B cell (primary cell): ENCODE measurements at regions not wholly inside any gene's neighbourhood (a gene's known extent, or its start where the extent isn't known, plus 50 kb on each side); places are given as distances from the start of the nearest gene placed in this dataset.

Source experiments
- ATAC-seq: fragments of 200-7000 bp; cut with Tn5 transposase; one replicate; pipeline ENCODE4 v1.10.0; 2021; ENCODE audit warnings: low read depth, mild to moderate bottlenecking, moderate number of reproducible peaks, moderate library complexity
- CTCF ChIA-PET: fragments of 350-600 bp; sonication (Branson Sonifier 250); formaldehyde crosslinking; loops from one replicate; lab custom pipeline; 2021; ENCODE audit warnings: antibody characterized with exemption, inconsistent platforms; lab: Charles Lee
- POLR2A ChIA-PET: fragments of 350-600 bp; sonication (Branson Sonifier 250); formaldehyde crosslinking; loops from one replicate; lab custom pipeline; 2021; ENCODE audit warnings: antibody characterized with exemption; lab: Charles Lee
- DNase-seq: peaks from one replicate; pipeline ENCODE4 v3.0.0; 2013
- H2AFZ ChIP-seq: 2 replicates; pipeline ENCODE4 v1.6.1; 2012; ENCODE audit warnings: mild to moderate bottlenecking, low read depth, low read length; ENCODE audit not compliant: insufficient read depth, poor library complexity, severe bottlenecking
- H3K27ac ChIP-seq, 2 donors: 1 replicate in 1 of 2; 2 replicates in 1 of 2; pipeline ENCODE4 v1.5.1; 2012 to 2013; ENCODE audit warnings: low read length in 2 of 2, mild to moderate bottlenecking in 2 of 2, moderate library complexity in 1 of 2
- H3K27me3 ChIP-seq, 4 experiments: fragments of 200-600 bp in 1 of 4; sonication (generic) in 1 of 4; replicated peaks in 1 of 4; 1 replicate in 2 of 4; 2 replicates in 2 of 4; pipeline versions ENCODE4 v1.6.1 to v1.7.0; 2013 to 2016; ENCODE audit warnings: low read length in 3 of 4, mild to moderate bottlenecking in 2 of 4, mixed read lengths in 1 of 4, moderate library complexity in 1 of 4; ENCODE audit not compliant: insufficient read depth in 4 of 4, control insufficient read depth in 3 of 4; ENCODE audit errors: control extremely low read depth in 1 of 4
- H3K36me3 ChIP-seq, 2 experiments: replicated peaks in 1 of 2; 1 replicate in 1 of 2; 2 replicates in 1 of 2; pipeline versions ENCODE4 v1.6.1 to v1.7.1; 2013; ENCODE audit warnings: low read length in 1 of 2; ENCODE audit not compliant: insufficient read depth in 2 of 2, control insufficient read depth in 1 of 2; ENCODE audit errors: control extremely low read depth in 1 of 2, extremely low read depth in 1 of 2
- H3K4me1 ChIP-seq, 2 donors: fragments of 200-600 bp in 1 of 2; sonication (generic) in 1 of 2; 1 replicate in 1 of 2; 2 replicates in 1 of 2; pipeline versions ENCODE4 v1.5.1 to v1.6.1; 2013 to 2017; ENCODE audit warnings: low read length in 2 of 2; ENCODE audit not compliant: control insufficient read depth in 2 of 2, insufficient read depth in 2 of 2
- H3K4me2 ChIP-seq: replicated peaks from 2 replicates; pipeline ENCODE3; 2012; ENCODE audit warnings: mild to moderate bottlenecking, low read depth, low read length; ENCODE audit not compliant: poor library complexity, severe bottlenecking
- H3K4me3 ChIP-seq, 5 experiments: fragments of 200-600 bp in 1 of 5; sonication (generic) in 1 of 5; 1 replicate in 3 of 5; 2 replicates in 2 of 5; pipeline versions ENCODE4 v1.5.1 to v1.7.0; 2011 to 2016; ENCODE audit warnings: low read length in 4 of 5, mild to moderate bottlenecking in 4 of 5, low read depth in 2 of 5, control low read depth in 1 of 5, moderate library complexity in 1 of 5; ENCODE audit not compliant: insufficient read depth in 1 of 5; ENCODE audit errors: control extremely low read depth in 1 of 5, extremely low read depth in 1 of 5
- H3K79me2 ChIP-seq: fragments of 200-600 bp; sonication (generic); one replicate; pipeline ENCODE4 v1.6.0; 2016; ENCODE audit warnings: low read length; ENCODE audit not compliant: control insufficient read depth, insufficient read depth
- H3K9ac ChIP-seq: fragments of 200-600 bp; sonication (generic); 2 replicates; pipeline ENCODE4 v1.6.1; 2017; ENCODE audit warnings: mild to moderate bottlenecking, low read length, moderate library complexity
- H3K9me3 ChIP-seq, 3 donors: one replicate each; pipeline versions ENCODE4 v1.6.1 to v1.7.1; 2013; ENCODE audit warnings: low read length in 2 of 3; ENCODE audit not compliant: control insufficient read depth in 2 of 3, insufficient read depth in 1 of 3; ENCODE audit errors: control extremely low read depth in 1 of 3
- H4K20me1 ChIP-seq: 2 replicates; pipeline ENCODE4 v1.6.0; 2012; ENCODE audit warnings: mild to moderate bottlenecking, low read length; ENCODE audit not compliant: insufficient read depth, control insufficient read depth, poor library complexity, severe bottlenecking
- H3K27ac Mint-ChIP-seq: one replicate; pipeline ENCODE4 v1.8.0; 2021; ENCODE audit warnings: mixed read lengths
- H3K27me3 Mint-ChIP-seq: one replicate; pipeline ENCODE4 v1.8.0; 2021; ENCODE audit warnings: mixed read lengths
- H3K4me1 Mint-ChIP-seq: one replicate; pipeline ENCODE4 v1.8.0; 2021; ENCODE audit warnings: mixed read lengths
- H3K4me3 Mint-ChIP-seq: one replicate; pipeline ENCODE4 v1.8.0; 2021; ENCODE audit warnings: mixed read lengths
- H3K9me3 Mint-ChIP-seq: one replicate; pipeline ENCODE4 v1.8.0; 2022; ENCODE audit warnings: mixed read lengths; ENCODE audit not compliant: insufficient read depth
- EZH2 ChIP-seq: IDR thresholded peaks from 2 replicates; pipeline ENCODE4 v1.6.1; 2012; ENCODE audit warnings: borderline replicate concordance, low read depth, mild to moderate bottlenecking, moderate library complexity, low read length; ENCODE audit not compliant: insufficient read depth, poor library complexity, severe bottlenecking
- WGBS: methylation state at CpG from one replicate; pipeline ENCODE4 v1.1.5; 2013; ENCODE audit warnings: missing lambda C conversion rate; ENCODE audit not compliant: insufficient coverage; 5-methylcytosine and 5-hydroxymethylcytosine counted together
- intact Hi-C: fragments of 100-400 bp; cut with micrococcal nuclease; formaldehyde crosslinking; loops from one replicate; pipeline ENCODE4 v1.10.0; 2022
- TF ChIP-seq, protein P1 (sequence below): fragments of 200-600 bp; IDR thresholded peaks from one replicate; pipeline ENCODE4 v1.8.0; 2022; ENCODE audit warnings: antibody characterized with exemption, mild to moderate bottlenecking

GRCh38 chr6:22970004-22970403, 400.6 kb downstream of the HDGFL1 start:
- H3K27me3 Mint-ChIP-seq: no peaks in the 10 kb centered on the region
- ChIA-PET CTCF (no interaction called here), POLR2A (no interaction called here)
- H3K4me1 Mint-ChIP-seq: no peaks in the 10 kb centered on the region
- ATAC-seq (no peak), DNase-seq (no peak)
- Histone ChIP-seq H3K4me1 (no peaks in the 10 kb centered on the region), H3K79me2 (no peaks in the 10 kb centered on the region), H3K27me3 (no peaks in the 10 kb centered on the region), H3K4me2 (no peak overlapping the region), H3K36me3 (no peaks in the 10 kb centered on the region), H2AFZ (no peak overlapping the region), H3K27ac (no peak overlapping the region), H4K20me1 (no peaks in the 10 kb centered on the region), H3K4me3 (no peak overlapping the region), H3K9me3 (no peaks in the 10 kb centered on the region), H3K9ac (no peak overlapping the region)
- TF ChIP-seq EZH2: no peak
- TF ChIP-seq, protein P1, sequence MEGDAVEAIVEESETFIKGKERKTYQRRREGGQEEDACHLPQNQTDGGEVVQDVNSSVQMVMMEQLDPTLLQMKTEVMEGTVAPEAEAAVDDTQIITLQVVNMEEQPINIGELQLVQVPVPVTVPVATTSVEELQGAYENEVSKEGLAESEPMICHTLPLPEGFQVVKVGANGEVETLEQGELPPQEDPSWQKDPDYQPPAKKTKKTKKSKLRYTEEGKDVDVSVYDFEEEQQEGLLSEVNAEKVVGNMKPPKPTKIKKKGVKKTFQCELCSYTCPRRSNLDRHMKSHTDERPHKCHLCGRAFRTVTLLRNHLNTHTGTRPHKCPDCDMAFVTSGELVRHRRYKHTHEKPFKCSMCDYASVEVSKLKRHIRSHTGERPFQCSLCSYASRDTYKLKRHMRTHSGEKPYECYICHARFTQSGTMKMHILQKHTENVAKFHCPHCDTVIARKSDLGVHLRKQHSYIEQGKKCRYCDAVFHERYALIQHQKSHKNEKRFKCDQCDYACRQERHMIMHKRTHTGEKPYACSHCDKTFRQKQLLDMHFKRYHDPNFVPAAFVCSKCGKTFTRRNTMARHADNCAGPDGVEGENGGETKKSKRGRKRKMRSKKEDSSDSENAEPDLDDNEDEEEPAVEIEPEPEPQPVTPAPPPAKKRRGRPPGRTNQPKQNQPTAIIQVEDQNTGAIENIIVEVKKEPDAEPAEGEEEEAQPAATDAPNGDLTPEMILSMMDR: no peak
- no peaks in the 10 kb centered on the region for H3K9me3 Mint-ChIP-seq
- no peak overlapping the region for H3K27ac Mint-ChIP-seq
- WGBS: no CpG with 5 or more reads among the region's 1 CpG
- no peak overlapping the region for H3K4me3 Mint-ChIP-seq
- intact Hi-C loops: no loop called here

- H3K4me2 ChIP-seq: no peak overlapping the region
- ATAC-seq: no peak
- no peak for DNase-seq
- no peak overlapping the region for H3K9ac ChIP-seq
- no peaks in the 10 kb centered on the region for H3K79me2 ChIP-seq
- ChIA-PET CTCF (no interaction called here), POLR2A (no interaction called here)
- no peak overlapping the region for H2AFZ ChIP-seq
- H4K20me1 ChIP-seq: no peaks in the 10 kb centered on the region
- H3K9me3 ChIP-seq: no peaks in the 10 kb centered on the region
- WGBS: 90% methylated on average over 3 of the region's 3 CpGs
- Mint-ChIP-seq H3K4me3 (no peak overlapping the region), H3K4me1 (no peaks in the 10 kb centered on the region), H3K9me3 (peaks cover 3% of the 10 kb centered on the region), H3K27me3 (no peaks in the 10 kb centered on the region), H3K27ac (no peak overlapping the region)
- H3K4me1 ChIP-seq: no peaks in the 10 kb centered on the region
- no peak overlapping the region for H3K27ac ChIP-seq
- no peaks in the 10 kb centered on the region for H3K36me3 ChIP-seq
- intact Hi-C loops: no loop called here
- no peak overlapping the region for H3K4me3 ChIP-seq
- TF ChIP-seq, protein P1: no peak
- no peak for TF ChIP-seq EZH2
- no peaks in the 10 kb centered on the region for H3K27me3 ChIP-seq
Measured at GRCh38 chr6:22972771-22973170, 403.4 kb downstream of the HDGFL1 start.
